ENCODE measurements at regions not wholly inside any gene's neighbourhood (a gene's known extent, or its start where the extent isn't known, plus 50 kb on each side); places are given as distances from the start of the nearest gene placed in this dataset.
A peak's percentile ranks its signal among the peaks of the same experiment; 100 is the strongest.

DNA sequence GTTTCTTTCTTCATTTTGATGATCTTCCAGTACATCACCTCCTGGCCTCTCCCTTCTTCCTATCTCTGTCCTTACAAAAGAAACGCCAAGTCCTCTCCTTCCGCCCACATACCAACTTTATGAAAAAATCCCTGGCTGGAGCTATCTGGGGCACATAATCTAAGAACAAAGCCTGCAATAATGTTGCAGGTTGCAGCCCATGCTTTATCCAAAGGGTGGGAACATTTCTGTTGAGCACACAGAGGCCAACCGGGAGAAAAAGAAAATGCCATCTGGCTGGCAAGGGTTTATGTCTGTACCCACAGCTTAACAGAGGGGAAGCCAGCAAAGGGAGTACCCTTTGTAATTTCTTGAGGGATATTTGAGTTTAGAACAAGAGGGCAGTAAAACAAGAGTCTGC is 409.6 kb downstream of the SOX9 start:
- no peak for DNase-seq (ENCODE audit: low read depth in 4 of 4, low spot score in 3 of 4)

- no peak for DNase-seq (ENCODE audit: low read depth in 4 of 4, low spot score in 3 of 4)
Measured at GRCh38 chr17:72531729-72532128, 410.9 kb downstream of the SOX9 start.

DNA sequence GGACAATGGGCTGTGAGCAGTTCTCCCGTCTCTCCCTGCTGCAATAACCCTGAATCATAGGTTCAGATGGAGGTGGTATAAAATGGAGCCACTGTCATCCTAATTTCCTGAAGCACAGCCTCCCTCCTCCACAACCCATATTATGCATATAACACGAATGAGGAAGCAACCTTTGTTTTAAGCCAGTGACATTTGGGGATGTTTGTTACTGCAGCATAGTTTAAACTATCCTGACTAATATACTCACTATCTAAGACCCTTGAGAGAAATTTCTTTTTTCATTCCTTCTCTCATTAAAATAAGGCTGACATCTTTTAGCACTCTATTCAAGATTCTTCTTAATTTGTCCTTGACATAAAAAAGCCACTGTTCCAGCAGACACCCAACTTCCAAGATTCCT is 413.4 kb downstream of the SOX9 start:
- no peak for DNase-seq (ENCODE audit: low read depth in 4 of 4, low spot score in 3 of 4)

GRCh38 chr17:72534776-72535175 is 414.0 kb downstream of the SOX9 start:
- no peak for DNase-seq (ENCODE audit: low read depth in 4 of 4, low spot score in 3 of 4)

GRCh38 chr17:72535346-72535745 is 414.5 kb downstream of the SOX9 start:
- DNase-seq (ENCODE audit: low read depth in 4 of 4, low spot score in 3 of 4), result no peak

DNA sequence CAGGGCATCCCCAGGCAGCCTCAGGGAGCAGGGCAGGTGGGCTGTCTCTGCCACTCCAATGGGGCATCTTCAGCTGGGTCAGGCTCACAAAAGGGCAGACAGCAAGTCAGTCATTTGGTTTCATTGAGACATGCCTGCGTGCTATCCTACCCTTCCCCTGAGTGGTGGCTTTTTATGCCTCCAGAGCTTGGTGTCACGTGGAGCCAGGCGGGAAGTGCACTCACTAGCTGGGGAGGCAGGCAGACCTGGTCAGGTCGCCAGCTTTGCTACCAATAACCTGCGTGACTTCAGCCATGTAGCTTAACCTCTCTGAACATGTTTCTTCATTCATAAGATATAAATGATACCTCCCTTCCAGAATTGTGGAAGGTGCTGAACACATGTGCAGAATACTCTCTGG is 415.0 kb downstream of the SOX9 start:
- no peak for DNase-seq (ENCODE audit: low read depth in 4 of 4, low spot score in 3 of 4)

GRCh38 chr17:72536788-72537187 is 416.0 kb downstream of the SOX9 start:
- no peak for DNase-seq (ENCODE audit: low read depth in 4 of 4, low spot score in 3 of 4)

DNA sequence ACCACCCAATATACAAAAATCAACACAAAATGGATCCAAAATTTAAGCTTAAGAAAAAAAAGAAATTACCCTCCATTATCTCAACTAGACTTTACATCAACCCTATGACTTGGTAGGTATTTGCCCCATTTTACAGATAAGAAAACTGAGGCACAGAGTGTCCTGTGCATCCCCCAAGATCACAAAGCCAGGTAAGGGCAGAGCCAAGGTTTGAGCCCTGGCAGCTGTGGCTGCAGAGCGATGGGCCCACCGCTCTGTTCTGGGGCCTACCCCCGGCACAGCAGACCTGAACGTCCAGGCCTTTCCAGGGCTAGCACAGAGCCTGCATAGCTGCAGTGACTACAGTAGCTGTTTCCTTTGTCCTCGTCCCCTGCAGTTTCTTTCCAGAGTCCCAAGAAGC is 417.6 kb downstream of the SOX9 start:
- DNase-seq (ENCODE audit: low read depth in 4 of 4, low spot score in 3 of 4), result no peak

DNA sequence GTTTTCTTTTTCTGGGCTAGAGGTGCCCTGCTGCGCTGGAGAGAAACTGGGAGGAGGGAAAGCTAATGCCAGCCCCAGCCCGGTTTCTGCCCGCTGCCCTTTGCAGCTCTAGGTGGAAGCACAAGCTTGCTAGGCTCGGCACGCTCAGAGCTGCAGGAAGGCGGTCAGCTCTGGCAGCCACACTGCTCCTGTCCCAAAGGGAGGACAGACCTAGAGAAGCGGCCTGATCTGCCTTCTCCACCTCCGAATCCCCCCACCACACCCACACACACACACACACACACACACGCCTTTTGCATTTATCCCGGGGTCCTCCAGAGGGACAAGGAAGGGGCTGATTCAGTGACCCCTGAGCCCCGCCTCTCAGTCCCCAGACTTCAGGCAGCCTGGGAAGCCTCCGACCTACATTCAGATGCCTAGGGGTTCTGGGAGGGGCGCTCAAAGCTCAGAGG is 418.1 kb downstream of the SOX9 start:
- no peak for DNase-seq (ENCODE audit: low read depth in 4 of 4, low spot score in 3 of 4)

DNA sequence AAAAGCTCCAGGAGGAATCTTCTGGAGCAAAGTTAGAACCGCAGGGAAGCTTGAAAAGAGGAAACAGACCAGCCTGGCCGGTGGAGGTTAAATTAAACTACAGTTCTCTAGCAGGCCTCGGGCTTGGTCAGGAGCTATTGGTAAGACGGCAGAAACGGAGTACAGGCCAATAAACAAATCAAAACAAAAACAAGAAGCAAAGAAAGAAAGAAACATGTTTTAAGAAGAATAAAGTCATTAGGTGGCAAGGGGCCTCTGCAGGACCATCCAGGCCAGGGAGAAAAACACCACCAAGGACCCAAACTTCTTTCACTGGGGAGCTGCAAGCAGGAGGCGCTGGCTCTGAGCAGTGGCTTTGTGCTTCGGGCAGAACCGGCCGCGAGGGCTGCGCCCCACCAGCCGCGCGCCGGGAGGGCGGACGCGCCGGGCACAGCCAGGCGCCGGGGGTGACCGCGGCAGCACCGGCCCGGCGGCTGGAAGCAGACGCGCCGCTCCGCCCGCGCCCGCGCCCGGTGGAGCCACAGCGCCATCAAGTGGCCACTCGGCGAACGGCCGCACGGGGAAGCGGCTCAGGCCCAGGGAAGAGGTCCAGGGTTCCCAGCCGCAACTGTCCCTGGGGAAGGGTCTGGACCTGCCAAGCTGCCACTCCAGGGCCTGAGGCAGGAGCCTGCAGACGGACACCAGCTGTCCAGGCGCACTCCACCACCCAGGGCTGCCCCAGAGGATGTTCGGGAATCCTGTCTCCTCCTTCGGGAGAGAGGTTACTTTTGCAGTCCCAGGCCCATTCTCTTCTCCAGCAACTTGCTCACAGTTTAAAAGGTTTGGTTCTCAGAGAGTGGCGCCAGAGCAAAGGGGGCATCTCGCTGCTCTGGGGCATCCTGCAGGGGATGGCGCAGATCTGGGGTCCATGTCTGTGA is 419.4 kb downstream of the SOX9 start:
- peak in 2 of 4 donors; percentile 64 to 65 for DNase-seq (ENCODE audit: low read depth in 4 of 4, low spot score in 3 of 4)

GRCh38 chr17:72542317-72542716 is 421.5 kb downstream of the SOX9 start:
- DNase-seq (ENCODE audit: low read depth in 4 of 4, low spot score in 3 of 4), result no peak

DNA sequence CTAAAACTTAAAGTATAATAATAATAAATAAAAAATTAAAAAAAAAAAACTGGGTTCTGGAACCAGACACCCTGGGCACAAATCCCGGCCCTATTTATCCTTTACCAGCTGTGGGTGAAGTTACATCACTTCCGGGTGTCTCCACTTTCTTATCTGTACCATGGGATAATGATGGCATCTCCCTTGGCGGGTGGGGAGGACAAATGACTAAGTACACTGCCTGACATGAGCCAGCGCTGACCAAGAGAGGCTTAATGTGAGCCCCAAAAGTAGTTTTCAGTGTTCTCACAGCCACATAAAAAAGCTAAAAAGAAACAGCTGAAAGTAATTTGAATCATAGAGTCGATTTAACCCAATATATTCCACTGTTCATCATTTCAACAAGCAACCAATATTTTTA is 424.9 kb downstream of the SOX9 start:
- no peak for DNase-seq (ENCODE audit: low read depth in 4 of 4, low spot score in 3 of 4)

DNA sequence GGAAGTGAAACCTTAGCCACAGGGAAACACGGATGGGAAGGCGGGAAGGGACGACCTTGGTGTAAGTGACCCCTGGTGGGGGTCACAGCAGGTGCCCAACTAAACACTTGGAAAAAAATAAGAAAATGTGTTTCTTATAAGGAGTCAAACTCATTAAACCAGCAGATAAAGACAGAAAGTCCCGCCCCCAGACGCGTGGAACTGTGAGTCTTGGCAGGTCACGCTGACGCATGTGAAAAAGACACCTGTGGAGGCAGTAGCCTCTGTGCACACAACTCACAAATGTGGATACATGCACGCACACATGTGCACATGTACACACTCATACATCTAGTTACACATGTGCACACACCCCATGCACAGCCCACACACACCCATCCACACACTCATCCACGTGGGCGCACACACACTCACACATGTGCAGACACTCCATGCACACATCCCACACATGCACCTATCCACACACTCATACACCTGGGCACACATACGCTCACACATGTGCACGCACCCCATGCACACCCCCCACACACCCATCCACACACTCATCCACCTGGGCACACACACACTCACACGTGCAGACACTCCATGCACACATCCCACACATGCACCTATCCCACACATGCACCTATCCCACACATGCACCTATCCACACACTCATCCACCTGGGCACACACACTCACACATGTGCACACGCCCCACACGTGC is 432.4 kb downstream of the SOX9 start:
- DNase-seq (ENCODE audit: low read depth in 4 of 4, low spot score in 3 of 4), result no peak

DNA sequence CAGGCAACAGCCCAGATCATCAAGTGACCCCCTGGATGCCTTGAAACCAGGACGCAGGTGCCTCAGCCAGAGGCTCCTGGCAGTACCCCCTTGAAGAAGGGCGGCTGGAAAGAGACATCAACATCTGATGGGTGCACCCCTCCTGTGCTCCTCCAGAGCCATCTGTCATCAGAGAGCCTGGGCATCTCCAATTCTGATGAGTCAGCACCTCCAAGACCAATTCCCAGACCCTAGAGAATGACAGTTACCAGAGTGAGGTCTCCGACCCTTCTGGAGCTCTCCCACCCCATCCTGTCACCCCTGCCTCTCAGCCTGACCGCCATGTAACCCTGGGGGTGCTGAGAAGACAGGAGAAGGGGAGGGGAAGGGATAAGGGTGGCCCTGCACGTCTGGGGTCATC is 433.7 kb downstream of the SOX9 start:
- DNase-seq (ENCODE audit: low read depth in 4 of 4, low spot score in 3 of 4), result no peak

GRCh38 chr17:72555052-72555451 is 434.2 kb downstream of the SOX9 start:
- no peak for DNase-seq (ENCODE audit: low read depth in 4 of 4, low spot score in 3 of 4)

- peak in 1 of 4 donors; percentile 42 for DNase-seq (ENCODE audit: low read depth in 4 of 4, low spot score in 3 of 4)
Measured at GRCh38 chr17:72556944-72557826, 436.4 kb downstream of the SOX9 start.

- DNase-seq (ENCODE audit: low read depth in 4 of 4, low spot score in 3 of 4), result no peak
Measured at GRCh38 chr17:72558971-72559476, 438.2 kb downstream of the SOX9 start.

- peak in 1 of 4 donors; percentile 50 for DNase-seq (ENCODE audit: low read depth in 4 of 4, low spot score in 3 of 4)
Measured at GRCh38 chr17:72560303-72561247, 439.8 kb downstream of the SOX9 start.

DNA sequence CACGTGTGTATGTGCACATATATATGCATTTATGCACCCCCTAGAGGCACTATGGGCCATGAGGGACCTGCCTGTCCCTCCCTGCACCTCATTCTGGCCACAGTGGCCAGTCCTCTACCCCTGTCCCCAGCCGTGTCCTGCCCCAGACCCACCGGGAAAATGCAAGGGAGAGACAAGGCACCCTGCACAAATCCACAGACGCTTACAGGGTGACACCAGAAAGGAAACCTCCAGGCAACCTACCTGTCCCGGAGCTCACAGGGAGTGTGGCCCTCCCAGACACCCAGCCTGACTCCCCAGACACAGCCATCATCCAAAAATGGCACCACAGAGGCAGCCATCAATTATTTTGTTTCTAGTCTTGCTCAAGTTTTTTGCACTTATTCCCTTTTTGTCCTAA is 440.4 kb downstream of the SOX9 start:
- no peak for DNase-seq (ENCODE audit: low read depth in 4 of 4, low spot score in 3 of 4)

DNA sequence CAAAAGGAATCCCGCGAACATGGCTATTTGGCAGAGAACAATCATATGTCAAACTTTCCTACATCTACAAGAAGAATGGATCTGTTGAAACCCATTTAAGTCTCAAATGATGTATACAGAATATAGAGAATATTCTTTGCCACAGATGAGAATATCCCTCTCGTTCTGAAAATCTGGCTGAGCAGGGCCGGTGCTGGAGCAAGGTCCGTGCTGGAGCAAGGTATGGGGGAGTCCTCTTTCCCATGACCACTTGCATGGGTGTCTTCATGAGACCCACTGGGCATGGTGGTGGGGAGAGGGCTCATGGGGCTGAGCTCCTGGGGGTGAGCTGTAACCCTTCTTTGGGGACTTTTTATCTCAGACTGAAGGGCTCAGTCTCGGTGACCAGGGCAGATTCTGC is 440.9 kb downstream of the SOX9 start:
- no peak for DNase-seq (ENCODE audit: low read depth in 4 of 4, low spot score in 3 of 4)
